MCF 10A (cell line): ENCODE measurements at regions not wholly inside any gene's neighbourhood (a gene's known extent, or its start where the extent isn't known, plus 50 kb on each side); places are given as distances from the start of the nearest gene placed in this dataset.

Experiments used
- BruUV-seq: library from RNA; stranded (reverse); fragments of 400-500 nt; replicated peaks from 2 replicates; lab custom pipeline; 2021; lab: Mats Ljungman, UMichigan
- CTCF ChIA-PET: fragments of 300-600 bp; sonication (Branson Sonifier 250); formaldehyde crosslinking; extraction: SDS; loops from one replicate; lab custom pipeline; 2021; ENCODE audit warnings: antibody characterized with exemption, inconsistent platforms; lab: Yijun Ruan, JAX
- POLR2A ChIA-PET: fragments of 300-600, 350-650 bp; sonication (Branson Sonifier 250); formaldehyde crosslinking; extraction: SDS; loops from one replicate; lab custom pipeline; 2020; ENCODE audit warnings: antibody characterized with exemption, inconsistent platforms; lab: Yijun Ruan, JAX
- DNase-seq: peaks from one replicate; pipeline ENCODE4 v3.0.0-alpha.2; 2018; ENCODE audit not compliant: unreplicated experiment
- H3K27ac Mint-ChIP-seq: one replicate; pipeline ENCODE4 v1.8.0; 2022; ENCODE audit warnings: mild to moderate bottlenecking, low read depth, mixed read lengths; ENCODE audit not compliant: unreplicated experiment
- H3K27me3 Mint-ChIP-seq: one replicate; pipeline ENCODE4 v1.8.0; 2022; ENCODE audit warnings: mixed read lengths; ENCODE audit not compliant: insufficient read depth, unreplicated experiment
- H3K36me3 Mint-ChIP-seq: one replicate; pipeline ENCODE4 v1.8.0; 2022; ENCODE audit warnings: mild to moderate bottlenecking, moderate library complexity, mixed read lengths; ENCODE audit not compliant: insufficient read depth, unreplicated experiment
- H3K4me1 Mint-ChIP-seq: one replicate; pipeline ENCODE4 v1.8.0; 2022; ENCODE audit warnings: mixed read lengths; ENCODE audit not compliant: insufficient read depth, unreplicated experiment
- H3K4me3 Mint-ChIP-seq: one replicate; pipeline ENCODE4 v1.8.0; 2022; ENCODE audit warnings: mild to moderate bottlenecking, moderate library complexity, mixed read lengths; ENCODE audit not compliant: unreplicated experiment
- H3K9me3 Mint-ChIP-seq: one replicate; pipeline ENCODE4 v1.8.0; 2022; ENCODE audit warnings: mixed read lengths; ENCODE audit not compliant: unreplicated experiment
- intact Hi-C: fragments of 100-400 bp; cut with micrococcal nuclease; formaldehyde crosslinking; loops from 2 replicates; pipeline ENCODE4 v1.14.1; 2022
- TF ChIP-seq, protein P1 (sequence below): fragments of 200-600 bp; IDR thresholded peaks from one replicate; pipeline ENCODE4 v1.8.0; 2022; ENCODE audit warnings: antibody characterized with exemption, mild to moderate bottlenecking; ENCODE audit not compliant: unreplicated experiment

GRCh38 chr6:10276106-10276505 is 138.8 kb downstream of the TFAP2A start:
- POLR2A ChIA-PET: no interaction called here
- TF ChIP-seq, protein P1, sequence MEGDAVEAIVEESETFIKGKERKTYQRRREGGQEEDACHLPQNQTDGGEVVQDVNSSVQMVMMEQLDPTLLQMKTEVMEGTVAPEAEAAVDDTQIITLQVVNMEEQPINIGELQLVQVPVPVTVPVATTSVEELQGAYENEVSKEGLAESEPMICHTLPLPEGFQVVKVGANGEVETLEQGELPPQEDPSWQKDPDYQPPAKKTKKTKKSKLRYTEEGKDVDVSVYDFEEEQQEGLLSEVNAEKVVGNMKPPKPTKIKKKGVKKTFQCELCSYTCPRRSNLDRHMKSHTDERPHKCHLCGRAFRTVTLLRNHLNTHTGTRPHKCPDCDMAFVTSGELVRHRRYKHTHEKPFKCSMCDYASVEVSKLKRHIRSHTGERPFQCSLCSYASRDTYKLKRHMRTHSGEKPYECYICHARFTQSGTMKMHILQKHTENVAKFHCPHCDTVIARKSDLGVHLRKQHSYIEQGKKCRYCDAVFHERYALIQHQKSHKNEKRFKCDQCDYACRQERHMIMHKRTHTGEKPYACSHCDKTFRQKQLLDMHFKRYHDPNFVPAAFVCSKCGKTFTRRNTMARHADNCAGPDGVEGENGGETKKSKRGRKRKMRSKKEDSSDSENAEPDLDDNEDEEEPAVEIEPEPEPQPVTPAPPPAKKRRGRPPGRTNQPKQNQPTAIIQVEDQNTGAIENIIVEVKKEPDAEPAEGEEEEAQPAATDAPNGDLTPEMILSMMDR: no peak
- BruUV-seq: no TSS peak
- H3K27ac Mint-ChIP-seq: peak overlapping the region; percentile 59
- peaks cover 21% of the 10 kb centered on the region for H3K4me1 Mint-ChIP-seq
- peak; percentile 8 for DNase-seq
- no peak overlapping the region for H3K4me3 Mint-ChIP-seq
- intact Hi-C loops: no loop called here
- no peaks in the 10 kb centered on the region for H3K27me3 Mint-ChIP-seq
- CTCF ChIA-PET: interaction anchor here (0.6 kb wide), 1 partner anchor 28 kb away, joined by 3 read pairs; no protein-coding TSS in a partner anchor
- H3K36me3 Mint-ChIP-seq: no peaks in the 10 kb centered on the region
- peaks cover 10% of the 10 kb centered on the region for H3K9me3 Mint-ChIP-seq

DNA sequence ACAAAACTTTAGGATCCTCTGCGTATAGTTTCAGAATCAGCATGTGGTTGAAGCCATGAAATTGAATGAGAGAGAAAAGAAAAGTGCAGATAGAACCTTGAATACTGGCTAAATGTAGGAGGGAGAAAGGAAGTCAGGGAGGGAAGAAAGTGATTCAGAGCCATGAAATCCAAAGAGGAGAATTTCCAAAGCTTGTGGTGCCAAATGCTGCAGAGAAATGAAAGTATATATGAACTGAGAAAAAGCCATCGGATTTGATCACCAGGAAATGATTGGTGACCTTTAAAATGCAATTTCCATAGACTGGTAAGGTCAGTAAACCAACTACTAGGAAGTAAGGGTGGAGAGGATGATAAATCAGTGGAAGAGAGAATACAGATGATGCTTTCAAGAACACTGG is 142.3 kb downstream of the TFAP2A start:
- DNase-seq: no peak
- ChIA-PET CTCF (no interaction called here), POLR2A (interaction anchor here (1.4 kb wide), 1 partner anchor 20 kb away, joined by 3 read pairs; no protein-coding TSS in a partner anchor)
- no TSS peak for BruUV-seq
- no peaks in the 10 kb centered on the region for H3K27me3 Mint-ChIP-seq
- H3K36me3 Mint-ChIP-seq: no peaks in the 10 kb centered on the region
- peaks cover 21% of the 10 kb centered on the region for H3K4me1 Mint-ChIP-seq
- intact Hi-C loops: no loop called here
- peaks cover 10% of the 10 kb centered on the region for H3K9me3 Mint-ChIP-seq
- H3K27ac Mint-ChIP-seq: no peak overlapping the region
- TF ChIP-seq, protein P1: no peak
- H3K4me3 Mint-ChIP-seq: no peak overlapping the region

- intact Hi-C loops: no loop called here
- no peak overlapping the region for H3K27ac Mint-ChIP-seq
- peaks cover 10% of the 10 kb centered on the region for H3K9me3 Mint-ChIP-seq
- H3K4me1 Mint-ChIP-seq: peaks cover 21% of the 10 kb centered on the region
- BruUV-seq: no TSS peak
- H3K27me3 Mint-ChIP-seq: no peaks in the 10 kb centered on the region
- TF ChIP-seq, protein P1: no peak
- no peak overlapping the region for H3K4me3 Mint-ChIP-seq
- DNase-seq: no peak
- ChIA-PET CTCF (interaction anchor here (0.8 kb wide), 1 partner anchor 276 kb away, joined by 3 read pairs; no protein-coding TSS in a partner anchor), POLR2A (no interaction called here)
- H3K36me3 Mint-ChIP-seq: no peaks in the 10 kb centered on the region
Measured at GRCh38 chr6:10271982-10272381, 142.9 kb downstream of the TFAP2A start.

DNA sequence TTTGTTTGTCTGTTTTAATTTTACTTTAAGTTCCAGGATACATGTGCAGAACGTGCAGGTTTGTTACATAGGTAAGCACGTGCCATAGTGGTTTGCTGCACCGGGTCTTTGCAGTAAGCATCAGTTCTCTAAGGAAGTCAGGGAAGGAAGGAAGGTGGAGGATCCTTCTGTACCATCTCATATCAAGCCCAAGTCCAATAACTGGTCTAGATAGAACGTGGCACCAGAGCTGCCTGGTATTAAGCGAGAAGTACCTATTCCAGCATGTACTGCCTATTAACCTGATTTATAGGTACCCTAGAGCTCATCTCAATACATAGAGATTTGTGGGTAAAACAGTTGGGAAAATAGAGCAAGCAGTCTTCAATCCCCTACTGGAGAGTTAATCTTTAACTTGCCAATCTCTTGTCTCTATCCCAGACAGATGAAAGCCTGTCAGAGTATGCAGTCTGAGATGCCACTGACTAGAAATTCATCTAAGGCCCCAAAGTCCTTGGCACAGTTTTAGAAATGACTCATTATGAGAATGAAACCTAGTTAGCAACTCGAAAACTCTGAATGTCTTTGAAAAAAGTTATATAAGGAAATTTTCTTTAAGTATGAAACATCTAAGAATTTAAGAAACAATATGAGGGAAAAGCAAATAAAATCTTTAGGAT is 144.9 kb downstream of the TFAP2A start:
- BruUV-seq: no TSS peak
- Mint-ChIP-seq H3K27ac (no peak overlapping the region), H3K9me3 (peaks cover 15% of the 10 kb centered on the region), H3K36me3 (no peaks in the 10 kb centered on the region), H3K27me3 (no peaks in the 10 kb centered on the region), H3K4me3 (no peak overlapping the region), H3K4me1 (peaks cover 20% of the 10 kb centered on the region)
- TF ChIP-seq, protein P1: no peak
- CTCF ChIA-PET: no interaction called here
- intact Hi-C loops: no loop called here
- DNase-seq: peak; percentile 37
- POLR2A ChIA-PET: interaction anchor here (0.7 to 1.2 kb wide), 2 partner anchors 107 to 129 kb away, joined by 3 read pairs; no protein-coding TSS in a partner anchor
